Neural progenitor cell (in vitro differentiated cells): ENCODE measurements at regions not wholly inside any gene's neighbourhood (a gene's known extent, or its start where the extent isn't known, plus 50 kb on each side); places are given as distances from the start of the nearest gene placed in this dataset.

Experiments used
- CTCF ChIP-seq: fragments of 200-600 bp; sonication (generic); IDR thresholded peaks from 2 replicates; pipeline ENCODE4 v1.5.1; 2017; ENCODE audit warnings: antibody characterized with exemption, mild to moderate bottlenecking
- EZH2 ChIP-seq: fragments of 200-600 bp; sonication (generic); IDR thresholded peaks from 2 replicates; pipeline ENCODE4 v1.6.1; 2017; ENCODE audit warnings: antibody characterized with exemption, mild to moderate bottlenecking, moderate library complexity

DNA sequence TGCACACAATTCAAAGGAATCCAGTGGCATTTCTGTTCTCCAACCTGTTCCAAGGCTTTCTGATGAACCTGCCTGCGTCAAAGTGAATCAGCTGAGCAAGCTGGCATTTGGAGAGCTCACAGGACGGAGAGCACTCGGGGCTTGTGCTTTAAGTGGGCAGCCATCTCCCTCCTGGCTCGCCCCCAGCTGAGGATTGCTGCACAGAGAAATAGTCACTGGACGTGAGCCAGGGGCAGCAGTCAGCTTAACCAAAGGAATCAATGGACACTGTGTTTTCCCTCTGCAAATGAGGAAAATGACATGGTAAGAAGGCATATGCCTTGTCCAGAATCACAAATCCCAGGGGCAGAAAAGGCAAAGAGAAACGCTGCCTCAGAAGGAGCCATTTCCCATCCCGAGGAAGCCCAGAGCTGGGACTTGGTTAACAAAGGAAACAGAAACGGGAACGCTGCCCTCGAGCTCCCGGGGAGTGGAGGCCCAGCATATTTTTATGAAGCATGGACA is 299.4 kb downstream of the ZSWIM6 start:
- TF ChIP-seq CTCF (no peak), EZH2 (no peak)
